HCT116 (cell line): ENCODE measurements at regions not wholly inside any gene's neighbourhood (a gene's known extent, or its start where the extent isn't known, plus 50 kb on each side); places are given as distances from the start of the nearest gene placed in this dataset.

Source experiments
- ATAC-seq: fragments of 200-7000 bp; cut with Tn5 transposase; 2 replicates; pipeline ENCODE4 v1.9.1; 2020; ENCODE audit warnings: mild to moderate bottlenecking, moderate library complexity
- BruUV-seq: library from RNA; stranded (reverse); fragments of 400-500 nt; replicated peaks from 2 replicates; lab custom pipeline; 2021; lab: Mats Ljungman, UMichigan
- CTCF ChIA-PET: fragments of 300-600 bp; sonication (Branson Sonifier 250); formaldehyde crosslinking; loops from one replicate; lab custom pipeline; 2021; ENCODE audit warnings: antibody characterized with exemption; lab: Charles Lee
- POLR2A ChIA-PET: fragments of 300-600, 350-600 bp; sonication (Branson Sonifier 250); formaldehyde crosslinking; loops from one replicate; lab custom pipeline; 2021; ENCODE audit warnings: antibody characterized with exemption; lab: Charles Lee
- RAD21 ChIA-PET, 2 experiments: fragments of 300-600 bp; sonication (Branson Sonifier 250); formaldehyde crosslinking; loops; one replicate each; lab custom pipeline; 2023; ENCODE audit warnings: low total read pairs in 2 of 2; ENCODE audit not compliant: uncharacterized antibody in 2 of 2, unreplicated experiment in 2 of 2, low non-redundant PET in 1 of 2; lab: Charles Lee
- DNase-seq: peaks from one replicate; pipeline ENCODE4 v3.0.0-alpha.2; 2010; ENCODE audit warnings: low read depth, low spot score
- H2AFZ ChIP-seq: fragments of 200-600 bp; shearing (Covaris generic), sonication (generic); 2 replicates; pipeline ENCODE4 v1.6.1; 2017; ENCODE audit warnings: low read depth, mixed run types, mixed read lengths, antibody characterized with exemption, low read length; ENCODE audit not compliant: poor library complexity, severe bottlenecking
- H3K27ac ChIP-seq: 2 replicates; pipeline ENCODE4 v1.5.1; 2012; ENCODE audit warnings: low read depth, low read length
- H3K27me3 ChIP-seq: fragments of 200-600 bp; sonication (generic); 2 replicates; pipeline ENCODE4 v1.6.1; 2016; ENCODE audit warnings: mixed run types, low read length, mixed read lengths; ENCODE audit not compliant: insufficient read depth
- H3K36me3 ChIP-seq, 2 experiments: fragments of 200-500 bp in 1 of 2; fragments of 200-600 bp in 1 of 2; sonication (Bioruptor generic) in 1 of 2; sonication (generic) in 1 of 2; 2 replicates each; pipeline versions ENCODE4 v1.5.1 to v1.6.1; 2014 to 2016; ENCODE audit warnings: low read length in 2 of 2, inconsistent platforms in 1 of 2, mixed read lengths in 1 of 2, mixed run types in 1 of 2; ENCODE audit not compliant: insufficient read depth in 2 of 2, control insufficient read depth in 1 of 2
- H3K4me1 ChIP-seq, 2 experiments: fragments of 200-600 bp in 1 of 2; sonication (generic) in 1 of 2; 2 replicates each; pipeline versions ENCODE4 v1.5.1 to v1.6.1; 2012 to 2017; ENCODE audit warnings: low read length in 2 of 2, inconsistent platforms in 1 of 2, mild to moderate bottlenecking in 1 of 2, mixed read lengths in 1 of 2, mixed run types in 1 of 2, moderate library complexity in 1 of 2; ENCODE audit not compliant: insufficient read depth in 2 of 2, control insufficient read depth in 1 of 2
- H3K4me2 ChIP-seq: fragments of 200-600 bp; sonication (generic); 2 replicates; pipeline ENCODE4 v1.6.1; 2017; ENCODE audit warnings: mixed run types, low read length, mixed read lengths
- H3K4me3 ChIP-seq, 2 experiments: fragments of 200-600 bp in 1 of 2; sonication (generic) in 1 of 2; replicated peaks in 1 of 2; 2 replicates each; pipeline ENCODE4 v1.5.1; 2011 to 2016; ENCODE audit warnings: low read length in 2 of 2, control low read depth in 1 of 2, low read depth in 1 of 2, mild to moderate bottlenecking in 1 of 2, mixed read lengths in 1 of 2, mixed run types in 1 of 2
- H3K79me2 ChIP-seq: fragments of 200-600 bp; sonication (generic); 2 replicates; pipeline ENCODE4 v1.6.1; 2017; ENCODE audit warnings: mild to moderate bottlenecking, mixed run types, low read length, moderate library complexity, mixed read lengths; ENCODE audit not compliant: insufficient read depth
- H3K9ac ChIP-seq: fragments of 200-600 bp; sonication (generic); 2 replicates; pipeline ENCODE4 v1.6.1; 2016; ENCODE audit warnings: low read length, mixed read lengths
- H3K9me2 ChIP-seq: fragments of 200-600 bp; sonication (generic), shearing (Covaris generic); 2 replicates; pipeline ENCODE4 v1.6.1; 2017; ENCODE audit warnings: mixed run types, mild to moderate bottlenecking, moderate library complexity; ENCODE audit not compliant: insufficient read depth
- H3K9me3 ChIP-seq, 2 experiments: fragments of 200-500 bp in 1 of 2; fragments of 200-600 bp in 1 of 2; sonication (Bioruptor generic) in 1 of 2; sonication (generic) in 1 of 2; 2 replicates each; pipeline ENCODE4 v1.6.1; 2014 to 2017; ENCODE audit warnings: low read length in 2 of 2, mixed read lengths in 2 of 2, inconsistent platforms in 1 of 2, low read depth in 1 of 2, mild to moderate bottlenecking in 1 of 2, mixed run types in 1 of 2, moderate library complexity in 1 of 2; ENCODE audit not compliant: control insufficient read depth in 1 of 2, insufficient read depth in 1 of 2
- H4K20me1 ChIP-seq: fragments of 200-600 bp; sonication (generic), shearing (Covaris generic); 2 replicates; pipeline ENCODE4 v1.6.1; 2017; ENCODE audit warnings: mixed run types, mild to moderate bottlenecking, moderate library complexity; ENCODE audit not compliant: insufficient read depth
- CEBPB ChIP-seq: IDR thresholded peaks from 2 replicates; pipeline ENCODE4 v1.6.1; 2012; ENCODE audit warnings: low read depth
- EGR1 ChIP-seq: IDR thresholded peaks from 2 replicates; pipeline ENCODE4 v1.6.1; 2012; ENCODE audit warnings: low read depth
- ELF1 ChIP-seq: IDR thresholded peaks from 2 replicates; pipeline ENCODE4 v1.6.1; 2012; ENCODE audit warnings: low read depth, borderline replicate concordance
- EZH2phosphoT487 ChIP-seq: fragments of 200-600 bp; IDR thresholded peaks from 2 replicates; pipeline ENCODE4 v1.6.1; 2018; ENCODE audit warnings: antibody characterized with exemption, borderline replicate concordance
- JUND ChIP-seq: IDR thresholded peaks from 2 replicates; pipeline ENCODE4 v1.6.1; 2012
- POLR2A ChIP-seq: IDR thresholded peaks from 2 replicates; pipeline ENCODE4 v1.7.0; 2011; ENCODE audit warnings: borderline replicate concordance; ENCODE audit not compliant: insufficient read depth, insufficient read length; ENCODE audit errors: extremely low read depth
- POLR2AphosphoS5 ChIP-seq: IDR thresholded peaks from 2 replicates; pipeline ENCODE4 v1.6.1; 2011; ENCODE audit warnings: mild to moderate bottlenecking, low read depth, low read length, moderate library complexity
- RAD21 ChIP-seq: IDR thresholded peaks from 2 replicates; pipeline ENCODE4 v1.6.1; 2012; ENCODE audit warnings: low read depth, mild to moderate bottlenecking
- SIN3A ChIP-seq: IDR thresholded peaks from 2 replicates; pipeline ENCODE4 v1.6.1; 2012; ENCODE audit warnings: low read depth
- SP1 ChIP-seq: IDR thresholded peaks from 2 replicates; pipeline ENCODE4 v1.6.1; 2012; ENCODE audit warnings: low read depth
- TCF7L2 ChIP-seq: IDR thresholded peaks from 2 replicates; pipeline ENCODE4 v1.7.0; 2011; ENCODE audit warnings: borderline replicate concordance, inconsistent platforms; ENCODE audit not compliant: insufficient read depth, insufficient read length; ENCODE audit errors: extremely low read depth
- ZFX ChIP-seq: fragments of 450-650 bp; IDR thresholded peaks from 2 replicates; pipeline ENCODE4 v1.6.1; 2017
- intact Hi-C: fragments of 100-400 bp; cut with micrococcal nuclease; formaldehyde crosslinking; loops from 2 replicates; pipeline ENCODE4 v1.10.0; 2022
- TF ChIP-seq, protein P1 (sequence below), 3 experiments: fragments of 200-600 bp in 1 of 3; sonication (generic) in 1 of 3; IDR thresholded peaks in 2 of 3; conservative IDR thresholded peaks in 1 of 3; 2 replicates each; pipeline ENCODE4 v1.5.1; 2012 to 2017; ENCODE audit warnings: low read depth in 2 of 3, low read length in 2 of 3, antibody characterized with exemption in 1 of 3, borderline replicate concordance in 1 of 3, control low read depth in 1 of 3, mild to moderate bottlenecking in 1 of 3, mixed read lengths in 1 of 3, mixed run types in 1 of 3, moderate library complexity in 1 of 3; ENCODE audit not compliant: insufficient read depth in 1 of 3
- TF ChIP-seq, protein P2 (sequence below): IDR thresholded peaks from 2 replicates; pipeline ENCODE4 v1.6.1; 2012
- TF ChIP-seq, protein P3 (sequence below): IDR thresholded peaks from 2 replicates; pipeline ENCODE4 v1.6.1; 2012; ENCODE audit warnings: low read depth
- TF ChIP-seq, protein P4 (sequence below): IDR thresholded peaks from 2 replicates; pipeline ENCODE4 v1.6.1; 2011; ENCODE audit warnings: mild to moderate bottlenecking, low read length, moderate library complexity; ENCODE audit not compliant: insufficient replicate concordance; ENCODE audit errors: extremely low read depth

DNA sequence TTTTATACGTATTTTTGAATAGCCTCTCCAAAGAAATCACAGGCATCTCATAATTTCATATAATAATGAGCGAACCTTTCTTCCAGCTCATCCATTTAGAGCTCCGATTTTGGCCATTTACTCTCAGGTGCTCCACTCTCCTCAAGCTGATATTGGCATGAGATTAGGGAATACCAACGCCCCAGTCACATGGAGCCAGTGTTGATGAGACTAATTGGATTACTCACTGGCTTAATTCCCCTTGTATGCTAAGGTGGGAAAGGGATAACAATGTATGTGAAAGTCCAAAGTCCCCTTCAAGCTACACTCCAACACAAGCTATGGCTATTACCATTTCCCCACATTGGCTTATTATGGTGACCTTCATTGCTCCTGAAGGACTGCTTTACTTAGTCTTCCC lies 76.6 kb upstream of the NAV3 start:
- POLR2A ChIA-PET = no interaction called here
- Histone ChIP-seq H3K4me1 (no peaks in the 10 kb centered on the region), H2AFZ (no peak overlapping the region), H3K27ac (no peak overlapping the region), H3K36me3 (no peaks in the 10 kb centered on the region), H4K20me1 (no peaks in the 10 kb centered on the region), H3K27me3 (no peaks in the 10 kb centered on the region), H3K9ac (no peak overlapping the region), H3K9me3 (no peaks in the 10 kb centered on the region), H3K4me3 (no peak overlapping the region), H3K9me2 (no peaks in the 10 kb centered on the region), H3K79me2 (no peaks in the 10 kb centered on the region), H3K4me2 (no peak overlapping the region)
- RAD21 ChIA-PET = no interaction called here
- DNase-seq (no peak), ATAC-seq (no peak)
- intact Hi-C loops = no loop called here
- no TSS peak for BruUV-seq
- TF ChIP-seq JUND (no peak), ELF1 (no peak), POLR2AphosphoS5 (no peak), CEBPB (no peak), SIN3A (no peak), SP1 (no peak), POLR2A (no peak), ZFX (no peak), EGR1 (no peak), RAD21 (no peak), EZH2phosphoT487 (no peak), TCF7L2 (no peak)
- TF ChIP-seq, protein P1, sequence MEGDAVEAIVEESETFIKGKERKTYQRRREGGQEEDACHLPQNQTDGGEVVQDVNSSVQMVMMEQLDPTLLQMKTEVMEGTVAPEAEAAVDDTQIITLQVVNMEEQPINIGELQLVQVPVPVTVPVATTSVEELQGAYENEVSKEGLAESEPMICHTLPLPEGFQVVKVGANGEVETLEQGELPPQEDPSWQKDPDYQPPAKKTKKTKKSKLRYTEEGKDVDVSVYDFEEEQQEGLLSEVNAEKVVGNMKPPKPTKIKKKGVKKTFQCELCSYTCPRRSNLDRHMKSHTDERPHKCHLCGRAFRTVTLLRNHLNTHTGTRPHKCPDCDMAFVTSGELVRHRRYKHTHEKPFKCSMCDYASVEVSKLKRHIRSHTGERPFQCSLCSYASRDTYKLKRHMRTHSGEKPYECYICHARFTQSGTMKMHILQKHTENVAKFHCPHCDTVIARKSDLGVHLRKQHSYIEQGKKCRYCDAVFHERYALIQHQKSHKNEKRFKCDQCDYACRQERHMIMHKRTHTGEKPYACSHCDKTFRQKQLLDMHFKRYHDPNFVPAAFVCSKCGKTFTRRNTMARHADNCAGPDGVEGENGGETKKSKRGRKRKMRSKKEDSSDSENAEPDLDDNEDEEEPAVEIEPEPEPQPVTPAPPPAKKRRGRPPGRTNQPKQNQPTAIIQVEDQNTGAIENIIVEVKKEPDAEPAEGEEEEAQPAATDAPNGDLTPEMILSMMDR (IDR thresholded peaks at IDR 0.05 in 2 of 3, conservative IDR thresholded peaks at IDR 0.05 in 1 of 3; ENCODE audit: borderline replicate concordance in 1 of 3, insufficient read depth in 1 of 3, low read depth in 2 of 3, low read length in 2 of 3) = no peak
- TF ChIP-seq, protein P2, sequence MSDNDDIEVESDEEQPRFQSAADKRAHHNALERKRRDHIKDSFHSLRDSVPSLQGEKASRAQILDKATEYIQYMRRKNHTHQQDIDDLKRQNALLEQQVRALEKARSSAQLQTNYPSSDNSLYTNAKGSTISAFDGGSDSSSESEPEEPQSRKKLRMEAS = no peak
- TF ChIP-seq, protein P3, sequence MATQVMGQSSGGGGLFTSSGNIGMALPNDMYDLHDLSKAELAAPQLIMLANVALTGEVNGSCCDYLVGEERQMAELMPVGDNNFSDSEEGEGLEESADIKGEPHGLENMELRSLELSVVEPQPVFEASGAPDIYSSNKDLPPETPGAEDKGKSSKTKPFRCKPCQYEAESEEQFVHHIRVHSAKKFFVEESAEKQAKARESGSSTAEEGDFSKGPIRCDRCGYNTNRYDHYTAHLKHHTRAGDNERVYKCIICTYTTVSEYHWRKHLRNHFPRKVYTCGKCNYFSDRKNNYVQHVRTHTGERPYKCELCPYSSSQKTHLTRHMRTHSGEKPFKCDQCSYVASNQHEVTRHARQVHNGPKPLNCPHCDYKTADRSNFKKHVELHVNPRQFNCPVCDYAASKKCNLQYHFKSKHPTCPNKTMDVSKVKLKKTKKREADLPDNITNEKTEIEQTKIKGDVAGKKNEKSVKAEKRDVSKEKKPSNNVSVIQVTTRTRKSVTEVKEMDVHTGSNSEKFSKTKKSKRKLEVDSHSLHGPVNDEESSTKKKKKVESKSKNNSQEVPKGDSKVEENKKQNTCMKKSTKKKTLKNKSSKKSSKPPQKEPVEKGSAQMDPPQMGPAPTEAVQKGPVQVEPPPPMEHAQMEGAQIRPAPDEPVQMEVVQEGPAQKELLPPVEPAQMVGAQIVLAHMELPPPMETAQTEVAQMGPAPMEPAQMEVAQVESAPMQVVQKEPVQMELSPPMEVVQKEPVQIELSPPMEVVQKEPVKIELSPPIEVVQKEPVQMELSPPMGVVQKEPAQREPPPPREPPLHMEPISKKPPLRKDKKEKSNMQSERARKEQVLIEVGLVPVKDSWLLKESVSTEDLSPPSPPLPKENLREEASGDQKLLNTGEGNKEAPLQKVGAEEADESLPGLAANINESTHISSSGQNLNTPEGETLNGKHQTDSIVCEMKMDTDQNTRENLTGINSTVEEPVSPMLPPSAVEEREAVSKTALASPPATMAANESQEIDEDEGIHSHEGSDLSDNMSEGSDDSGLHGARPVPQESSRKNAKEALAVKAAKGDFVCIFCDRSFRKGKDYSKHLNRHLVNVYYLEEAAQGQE = no peak
- TF ChIP-seq, protein P4, sequence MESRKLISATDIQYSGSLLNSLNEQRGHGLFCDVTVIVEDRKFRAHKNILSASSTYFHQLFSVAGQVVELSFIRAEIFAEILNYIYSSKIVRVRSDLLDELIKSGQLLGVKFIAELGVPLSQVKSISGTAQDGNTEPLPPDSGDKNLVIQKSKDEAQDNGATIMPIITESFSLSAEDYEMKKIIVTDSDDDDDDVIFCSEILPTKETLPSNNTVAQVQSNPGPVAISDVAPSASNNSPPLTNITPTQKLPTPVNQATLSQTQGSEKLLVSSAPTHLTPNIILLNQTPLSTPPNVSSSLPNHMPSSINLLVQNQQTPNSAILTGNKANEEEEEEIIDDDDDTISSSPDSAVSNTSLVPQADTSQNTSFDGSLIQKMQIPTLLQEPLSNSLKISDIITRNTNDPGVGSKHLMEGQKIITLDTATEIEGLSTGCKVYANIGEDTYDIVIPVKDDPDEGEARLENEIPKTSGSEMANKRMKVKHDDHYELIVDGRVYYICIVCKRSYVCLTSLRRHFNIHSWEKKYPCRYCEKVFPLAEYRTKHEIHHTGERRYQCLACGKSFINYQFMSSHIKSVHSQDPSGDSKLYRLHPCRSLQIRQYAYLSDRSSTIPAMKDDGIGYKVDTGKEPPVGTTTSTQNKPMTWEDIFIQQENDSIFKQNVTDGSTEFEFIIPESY = no peak
- CTCF ChIA-PET = no interaction called here
